SK-N-MC (cell line): ENCODE measurements at regions not wholly inside any gene's neighbourhood (a gene's known extent, or its start where the extent isn't known, plus 50 kb on each side); places are given as distances from the start of the nearest gene placed in this dataset.

Source experiments
- EZH2 ChIP-seq: fragments of 200-600 bp; sonication (generic); IDR thresholded peaks from one replicate; pipeline ENCODE4 v1.6.1; 2017; ENCODE audit warnings: antibody characterized with exemption
- FOXP2 ChIP-seq: optimal IDR thresholded peaks from 2 replicates; pipeline ENCODE3; 2011; ENCODE audit warnings: mild to moderate bottlenecking, moderate library complexity; ENCODE audit not compliant: insufficient read depth; ENCODE audit errors: extremely low read length, control extremely low read depth
- POLR2AphosphoS5 ChIP-seq: IDR thresholded peaks from 2 replicates; pipeline ENCODE4 v1.6.1; 2012; ENCODE audit warnings: mild to moderate bottlenecking, low read depth, low read length, borderline replicate concordance

- no peak for TF ChIP-seq EZH2
- TF ChIP-seq POLR2AphosphoS5, result no peak
- no peak for TF ChIP-seq FOXP2
These were observed 532.2 kb upstream of the TUSC1 start for GRCh38 chr9:26210338-26210851.
